C4-2B (cell line): ENCODE measurements at regions not wholly inside any gene's neighbourhood (a gene's known extent, or its start where the extent isn't known, plus 50 kb on each side); places are given as distances from the start of the nearest gene placed in this dataset.

Source experiments
- ZFX ChIP-seq: fragments of 450-650 bp; IDR thresholded peaks from 2 replicates; pipeline ENCODE4 v1.6.1; 2017
- TF ChIP-seq, protein P1 (sequence below): fragments of 450-650 bp; conservative IDR thresholded peaks from 2 replicates; pipeline ENCODE4 v1.5.1; 2017; ENCODE audit warnings: mild to moderate bottlenecking

DNA sequence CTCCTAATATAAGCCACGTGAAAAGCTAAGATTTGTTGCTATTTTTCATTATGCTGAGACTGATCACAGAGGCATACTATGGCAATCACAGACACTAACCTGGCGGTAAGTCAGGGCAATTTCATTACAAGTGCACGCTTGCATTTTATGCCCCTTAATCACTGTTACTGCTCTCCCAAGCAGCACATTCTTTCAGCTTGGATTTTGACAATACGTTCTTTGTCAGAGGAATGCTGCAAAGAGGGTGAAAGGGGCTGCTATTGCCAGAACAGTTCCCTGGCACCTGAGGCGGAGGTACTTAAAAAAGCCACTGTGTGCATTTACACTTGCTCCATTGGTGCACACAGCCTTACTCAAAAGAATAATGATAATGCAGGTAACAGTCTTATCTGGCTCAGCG lies 346.6 kb downstream of the RFC3 start:
- TF ChIP-seq, protein P1, sequence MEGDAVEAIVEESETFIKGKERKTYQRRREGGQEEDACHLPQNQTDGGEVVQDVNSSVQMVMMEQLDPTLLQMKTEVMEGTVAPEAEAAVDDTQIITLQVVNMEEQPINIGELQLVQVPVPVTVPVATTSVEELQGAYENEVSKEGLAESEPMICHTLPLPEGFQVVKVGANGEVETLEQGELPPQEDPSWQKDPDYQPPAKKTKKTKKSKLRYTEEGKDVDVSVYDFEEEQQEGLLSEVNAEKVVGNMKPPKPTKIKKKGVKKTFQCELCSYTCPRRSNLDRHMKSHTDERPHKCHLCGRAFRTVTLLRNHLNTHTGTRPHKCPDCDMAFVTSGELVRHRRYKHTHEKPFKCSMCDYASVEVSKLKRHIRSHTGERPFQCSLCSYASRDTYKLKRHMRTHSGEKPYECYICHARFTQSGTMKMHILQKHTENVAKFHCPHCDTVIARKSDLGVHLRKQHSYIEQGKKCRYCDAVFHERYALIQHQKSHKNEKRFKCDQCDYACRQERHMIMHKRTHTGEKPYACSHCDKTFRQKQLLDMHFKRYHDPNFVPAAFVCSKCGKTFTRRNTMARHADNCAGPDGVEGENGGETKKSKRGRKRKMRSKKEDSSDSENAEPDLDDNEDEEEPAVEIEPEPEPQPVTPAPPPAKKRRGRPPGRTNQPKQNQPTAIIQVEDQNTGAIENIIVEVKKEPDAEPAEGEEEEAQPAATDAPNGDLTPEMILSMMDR: no peak
- TF ChIP-seq ZFX: no peak
